ENCODE measurements at regions not wholly inside any gene's neighbourhood (a gene's known extent, or its start where the extent isn't known, plus 50 kb on each side); places are given as distances from the start of the nearest gene placed in this dataset.

DNA sequence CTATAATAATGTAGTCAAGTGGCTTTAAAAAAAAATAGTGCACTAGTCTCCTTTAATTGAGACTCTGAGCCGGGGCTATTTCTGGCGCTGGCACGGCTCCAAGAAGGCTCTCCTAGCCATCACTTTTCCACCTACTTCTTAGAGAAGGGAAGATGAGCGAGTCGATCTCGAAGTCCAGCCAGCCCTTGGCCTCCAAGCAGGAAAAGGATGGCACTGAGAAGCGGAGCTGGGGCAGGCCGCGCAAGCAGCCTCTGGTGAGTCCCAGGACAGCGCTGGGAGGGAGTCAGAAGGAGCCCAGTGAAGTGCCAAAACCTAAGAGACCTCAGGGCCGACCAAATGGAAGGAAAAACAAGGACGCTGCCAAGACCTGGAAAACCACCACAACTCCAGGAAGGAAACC, 531.9 kb downstream of the MAGEB5 start:
- no peak for TF ChIP-seq EZH2 (IDR thresholded peaks at IDR 0.05; ENCODE audit: insufficient read depth, poor library complexity, severe bottlenecking)
- TF ChIP-seq EZH2phosphoT487 (IDR thresholded peaks at IDR 0.05; ENCODE audit: insufficient read depth, low read depth) = no peak

Data from GM23248 (cell line).